Esophagus muscularis mucosa (tissue), 4 donors: ENCODE measurements at regions not wholly inside any gene's neighbourhood (a gene's known extent, or its start where the extent isn't known, plus 50 kb on each side); places are given as distances from the start of the nearest gene placed in this dataset.

ENCODE experiments used
- CTCF ChIP-seq, 3 experiments: fragments of 200-600 bp in 2 of 3; fragments of 450-650 bp in 1 of 3; sonication (generic) in 2 of 3; IDR thresholded peaks; one replicate each; pipeline ENCODE4 v1.5.1; 2017 to 2019; ENCODE audit warnings: antibody characterized with exemption in 3 of 3, mild to moderate bottlenecking in 2 of 3, moderate library complexity in 1 of 3
- EP300 ChIP-seq: sonication (generic); formaldehyde crosslinking; IDR thresholded peaks from one replicate; pipeline ENCODE4 v1.6.1; 2017; ENCODE audit warnings: antibody characterized with exemption
- POLR2A ChIP-seq: fragments of 450-650 bp; IDR thresholded peaks from one replicate; pipeline ENCODE4 v1.6.1; 2017; ENCODE audit warnings: antibody characterized with exemption, moderate library complexity, mild to moderate bottlenecking, low read depth
- POLR2AphosphoS5 ChIP-seq, 2 donors: sonication (generic); formaldehyde crosslinking; IDR thresholded peaks; one replicate each; pipeline ENCODE4 v1.6.1; 2017; ENCODE audit warnings: antibody characterized with exemption in 2 of 2

GRCh38 chr11:38594895-38595294 is 1996.9 kb upstream of the RAG2 start:
- no peak for TF ChIP-seq CTCF (IDR thresholded peaks at IDR 0.05)
- TF ChIP-seq POLR2AphosphoS5 (IDR thresholded peaks at IDR 0.05): no peak
- no peak for TF ChIP-seq EP300
- TF ChIP-seq POLR2A: no peak
